ENCODE measurements at regions not wholly inside any gene's neighbourhood (a gene's known extent, or its start where the extent isn't known, plus 50 kb on each side); places are given as distances from the start of the nearest gene placed in this dataset.

GRCh38 chr4:107497054-107497453, 223.0 kb downstream of the PAPSS1 start:
- Histone ChIP-seq H3K9ac (ENCODE audit: insufficient read depth in 1 of 2, low read depth in 2 of 2, low read length in 2 of 2) (no peak overlapping the region), H3K4me3 (no peak overlapping the region), H4K20me1 (replicated peaks; ENCODE audit: control insufficient read depth, insufficient read depth, low read length) (no peaks in the 10 kb centered on the region), H3K79me2 (ENCODE audit: control insufficient read depth, insufficient read depth, low read length) (no peaks in the 10 kb centered on the region), H3K36me3 (ENCODE audit: control insufficient read depth, insufficient read depth, low read length) (no peaks in the 10 kb centered on the region), H3K27me3 (ENCODE audit: control insufficient read depth in 2 of 2, insufficient read depth in 2 of 2, low read length in 2 of 2) (no peaks in the 10 kb centered on the region), H3K4me1 (replicated peaks in 1 of 2; ENCODE audit: control insufficient read depth in 2 of 2, insufficient read depth in 2 of 2, low read length in 2 of 2) (no peaks in the 10 kb centered on the region), H2AFZ (ENCODE audit: low read depth, low read length) (no peak overlapping the region), H3K9me3 (replicated peaks; ENCODE audit: control insufficient read depth, insufficient read depth, low read depth, low read length) (0 out of 2 replicates have a peak, but pooled peaks cover 2% of the 10 kb centered on the region), H3K9me1 (ENCODE audit: control insufficient read depth, insufficient read depth, low read length) (no peaks in the 10 kb centered on the region), H3K27ac (ENCODE audit: extremely low read depth, low read depth, low read length) (no peak overlapping the region), H3K4me2 (ENCODE audit: insufficient read depth, low read length) (no peak overlapping the region)
- TF ChIP-seq HNRNPH1 (optimal IDR thresholded peaks at IDR 0.05; ENCODE audit: low read depth, low read length): no peak
- TF ChIP-seq, protein P1, sequence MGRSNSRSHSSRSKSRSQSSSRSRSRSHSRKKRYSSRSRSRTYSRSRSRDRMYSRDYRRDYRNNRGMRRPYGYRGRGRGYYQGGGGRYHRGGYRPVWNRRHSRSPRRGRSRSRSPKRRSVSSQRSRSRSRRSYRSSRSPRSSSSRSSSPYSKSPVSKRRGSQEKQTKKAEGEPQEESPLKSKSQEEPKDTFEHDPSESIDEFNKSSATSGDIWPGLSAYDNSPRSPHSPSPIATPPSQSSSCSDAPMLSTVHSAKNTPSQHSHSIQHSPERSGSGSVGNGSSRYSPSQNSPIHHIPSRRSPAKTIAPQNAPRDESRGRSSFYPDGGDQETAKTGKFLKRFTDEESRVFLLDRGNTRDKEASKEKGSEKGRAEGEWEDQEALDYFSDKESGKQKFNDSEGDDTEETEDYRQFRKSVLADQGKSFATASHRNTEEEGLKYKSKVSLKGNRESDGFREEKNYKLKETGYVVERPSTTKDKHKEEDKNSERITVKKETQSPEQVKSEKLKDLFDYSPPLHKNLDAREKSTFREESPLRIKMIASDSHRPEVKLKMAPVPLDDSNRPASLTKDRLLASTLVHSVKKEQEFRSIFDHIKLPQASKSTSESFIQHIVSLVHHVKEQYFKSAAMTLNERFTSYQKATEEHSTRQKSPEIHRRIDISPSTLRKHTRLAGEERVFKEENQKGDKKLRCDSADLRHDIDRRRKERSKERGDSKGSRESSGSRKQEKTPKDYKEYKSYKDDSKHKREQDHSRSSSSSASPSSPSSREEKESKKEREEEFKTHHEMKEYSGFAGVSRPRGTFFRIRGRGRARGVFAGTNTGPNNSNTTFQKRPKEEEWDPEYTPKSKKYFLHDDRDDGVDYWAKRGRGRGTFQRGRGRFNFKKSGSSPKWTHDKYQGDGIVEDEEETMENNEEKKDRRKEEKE (IDR thresholded peaks at IDR 0.05; ENCODE audit: borderline replicate concordance in 1 of 2, control insufficient read depth in 1 of 2, low read depth in 2 of 2, low read length in 1 of 2): no peak
- TF ChIP-seq SRSF3 (IDR thresholded peaks at IDR 0.05; ENCODE audit: insufficient read depth, low read length): no peak
- no peak for TF ChIP-seq MECOM (CRISPR knock-in tag; IDR thresholded peaks at IDR 0.05)
- no peak for TF ChIP-seq POLR3G (IDR thresholded peaks at IDR 0.05; ENCODE audit: extremely low read depth, insufficient read length, insufficient replicate concordance)
- no peak for TF ChIP-seq MLX (CRISPR knock-in tag; conservative IDR thresholded peaks at IDR 0.05)
- TF ChIP-seq ADNP (tag; IDR thresholded peaks at IDR 0.05): no peak
- TF ChIP-seq, protein P2, sequence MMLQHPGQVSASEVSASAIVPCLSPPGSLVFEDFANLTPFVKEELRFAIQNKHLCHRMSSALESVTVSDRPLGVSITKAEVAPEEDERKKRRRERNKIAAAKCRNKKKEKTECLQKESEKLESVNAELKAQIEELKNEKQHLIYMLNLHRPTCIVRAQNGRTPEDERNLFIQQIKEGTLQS (IDR thresholded peaks at IDR 0.05): no peak
- TF ChIP-seq, protein P2 (CRISPR knock-in tag; conservative IDR thresholded peaks at IDR 0.05): no peak
- TF ChIP-seq MTA1 (IDR thresholded peaks at IDR 0.05; ENCODE audit: borderline replicate concordance): no peak
- no peak for TF ChIP-seq RBM22 (IDR thresholded peaks at IDR 0.05; ENCODE audit: low read depth, low read length, poor library complexity, severe bottlenecking)
- DNase-seq (ENCODE audit: extremely low read depth in 1 of 4, low spot score in 3 of 4) (no peak), ATAC-seq (no peak), FAIRE-seq (no peak)
- CTCF ChIA-PET (ENCODE audit: low intra/inter-chr PET ratio): no interaction called here
- POLR2A ChIA-PET: no interaction called here
- BruUV-seq (replicated peaks): no TSS peak
- in situ Hi-C loops (cut with MboI) (no loop called here), intact Hi-C loops (cut with micrococcal nuclease) (no loop called here)
- 4% methylated on average over 2 of the region's 2 CpGs for WGBS (ENCODE audit: insufficient coverage, low coverage, missing lambda C conversion rate)

All from K562 (cell line).